GM12878 (cell line): ENCODE measurements at regions not wholly inside any gene's neighbourhood (a gene's known extent, or its start where the extent isn't known, plus 50 kb on each side); places are given as distances from the start of the nearest gene placed in this dataset.
A peak's percentile ranks its signal among the peaks of the same experiment; 100 is the strongest.

Experiments used
- ATAC-seq: fragments of 200-7000 bp; cut with Tn5 transposase; 3 replicates; pipeline ENCODE4 v1.9.1; 2020; ENCODE audit warnings: mild to moderate bottlenecking, moderate library complexity
- BruUV-seq: library from RNA; stranded (reverse); fragments of 400-500 nt; replicated peaks from 2 replicates; lab custom pipeline; 2021; lab: Mats Ljungman, UMichigan
- CTCF ChIA-PET: fragments of 300-600 bp; sonication (Branson Sonifier 250); formaldehyde crosslinking; extraction: SDS; loops from one replicate; lab custom pipeline; 2021; ENCODE audit warnings: inconsistent platforms; lab: Yijun Ruan, JAX
- POLR2A ChIA-PET: fragments of 350-600 bp; formaldehyde crosslinking; extraction: SDS; loops from one replicate; lab custom pipeline; 2021; ENCODE audit warnings: inconsistent platforms; lab: Charles Lee
- RAD21 ChIA-PET: fragments of 300-600 bp; sonication (Branson Sonifier 250); formaldehyde crosslinking; loops from one replicate; lab custom pipeline; 2023; ENCODE audit warnings: antibody characterized with exemption; ENCODE audit not compliant: unreplicated experiment; lab: Charles Lee
- SMC1A ChIA-PET: fragments of 300-600 bp; sonication (Branson Sonifier 250); formaldehyde crosslinking; loops from one replicate; lab custom pipeline; 2023; ENCODE audit not compliant: unreplicated experiment, uncharacterized antibody; lab: Charles Lee
- DNase-seq: peaks from one replicate; pipeline ENCODE4 v3.0.0-alpha.2; 2011; ENCODE audit warnings: low read depth, low spot score
- FAIRE-seq: peaks from 3 replicates; lab custom pipeline; 2011; peaks lifted over from hg19 to GRCh38; lab: Jason Lieb, UNC
- H2AFZ ChIP-seq: 2 replicates; pipeline ENCODE4 v1.6.0; 2011; ENCODE audit warnings: low read depth, low read length, control low read depth; ENCODE audit not compliant: control insufficient read depth
- H3K27ac ChIP-seq: 2 replicates; pipeline ENCODE4 v1.5.1; 2011; ENCODE audit warnings: control low read depth; ENCODE audit not compliant: control insufficient read depth, insufficient read depth
- H3K27me3 ChIP-seq, 2 experiments: replicated peaks in 1 of 2; 2 replicates each; pipeline versions ENCODE4 v1.6.0 to v1.6.1; 2011; ENCODE audit warnings: low read length in 1 of 2; ENCODE audit not compliant: control insufficient read depth in 2 of 2, insufficient read depth in 2 of 2
- H3K36me3 ChIP-seq, 2 experiments: 2 replicates each; pipeline ENCODE4 v1.5.1; 2011; ENCODE audit warnings: low read length in 1 of 2; ENCODE audit not compliant: control insufficient read depth in 2 of 2, insufficient read depth in 2 of 2
- H3K4me1 ChIP-seq: 2 replicates; pipeline ENCODE4 v1.6.1; 2011; ENCODE audit warnings: mild to moderate bottlenecking, low read length, moderate library complexity, mixed read lengths; ENCODE audit not compliant: control insufficient read depth, insufficient read depth
- H3K4me2 ChIP-seq: 2 replicates; pipeline ENCODE4 v1.6.0; 2011; ENCODE audit warnings: control low read depth; ENCODE audit not compliant: control insufficient read depth, insufficient read depth
- H3K4me3 ChIP-seq: fragments of 200-600 bp; sonication (generic); 2 replicates; pipeline ENCODE4 v1.5.1; 2016
- H3K79me2 ChIP-seq: 2 replicates; pipeline ENCODE4 v1.6.0; 2011; ENCODE audit warnings: low read length; ENCODE audit not compliant: control insufficient read depth, insufficient read depth
- H3K9ac ChIP-seq: 2 replicates; pipeline ENCODE4 v1.8.0; 2011; ENCODE audit warnings: low read length, control low read depth, mixed read lengths; ENCODE audit not compliant: control insufficient read depth, insufficient read depth
- H3K9me3 ChIP-seq: replicated peaks from 3 replicates; pipeline ENCODE4 v1.5.1; 2011; ENCODE audit warnings: mild to moderate bottlenecking, low read length; ENCODE audit not compliant: control insufficient read depth, insufficient read depth
- H4K20me1 ChIP-seq: 2 replicates; pipeline ENCODE4 v1.6.0; 2011; ENCODE audit not compliant: control insufficient read depth, insufficient read depth
- GATAD2B ChIP-seq: fragments of 450-650 bp; conservative IDR thresholded peaks from 2 replicates; pipeline ENCODE4 v1.6.1; 2017; ENCODE audit warnings: low read depth, mild to moderate bottlenecking, moderate library complexity
- IKZF1 ChIP-seq: fragments of 450-650 bp; conservative IDR thresholded peaks from 2 replicates; pipeline ENCODE4 v1.6.1; 2017; ENCODE audit warnings: antibody characterized with exemption, mild to moderate bottlenecking
- WGBS: methylation state at CpG from one replicate; pipeline ENCODE4 v1.1.6; 2016; ENCODE audit warnings: low lambda C conversion rate; ENCODE audit not compliant: insufficient replicate concordance, insufficient coverage; ENCODE audit errors: missing lambda C conversion rate; 5-methylcytosine and 5-hydroxymethylcytosine counted together
- in situ Hi-C: fragments of 300-500 bp; cut with MboI; formaldehyde crosslinking; loops from 9 replicates; pipeline ENCODE4 v1.14.3; 2018; ENCODE audit warnings: mixed read lengths
- intact Hi-C: fragments of 100-400 bp; cut with micrococcal nuclease; formaldehyde crosslinking; loops from one replicate; pipeline ENCODE4 v1.14.2; 2022; ENCODE audit not compliant: unreplicated experiment
- TF ChIP-seq, protein P1 (sequence below): fragments of 150-350 bp; IDR thresholded peaks from 2 replicates; pipeline ENCODE4 v1.6.1; 2016; ENCODE audit warnings: low read depth, low read length

- Histone ChIP-seq H2AFZ (no peak overlapping the region), H3K79me2 (no peaks in the 10 kb centered on the region), H3K27ac (no peak overlapping the region), H3K4me2 (no peak overlapping the region), H3K9ac (no peak overlapping the region), H3K4me3 (no peak overlapping the region), H3K4me1 (no peaks in the 10 kb centered on the region), H3K9me3 (no peaks in the 10 kb centered on the region), H3K36me3 (no peaks in the 10 kb centered on the region), H4K20me1 (no peaks in the 10 kb centered on the region), H3K27me3 (no peaks in the 10 kb centered on the region)
- TF ChIP-seq GATAD2B (no peak), IKZF1 (peak; percentile 75)
- TF ChIP-seq, protein P1, sequence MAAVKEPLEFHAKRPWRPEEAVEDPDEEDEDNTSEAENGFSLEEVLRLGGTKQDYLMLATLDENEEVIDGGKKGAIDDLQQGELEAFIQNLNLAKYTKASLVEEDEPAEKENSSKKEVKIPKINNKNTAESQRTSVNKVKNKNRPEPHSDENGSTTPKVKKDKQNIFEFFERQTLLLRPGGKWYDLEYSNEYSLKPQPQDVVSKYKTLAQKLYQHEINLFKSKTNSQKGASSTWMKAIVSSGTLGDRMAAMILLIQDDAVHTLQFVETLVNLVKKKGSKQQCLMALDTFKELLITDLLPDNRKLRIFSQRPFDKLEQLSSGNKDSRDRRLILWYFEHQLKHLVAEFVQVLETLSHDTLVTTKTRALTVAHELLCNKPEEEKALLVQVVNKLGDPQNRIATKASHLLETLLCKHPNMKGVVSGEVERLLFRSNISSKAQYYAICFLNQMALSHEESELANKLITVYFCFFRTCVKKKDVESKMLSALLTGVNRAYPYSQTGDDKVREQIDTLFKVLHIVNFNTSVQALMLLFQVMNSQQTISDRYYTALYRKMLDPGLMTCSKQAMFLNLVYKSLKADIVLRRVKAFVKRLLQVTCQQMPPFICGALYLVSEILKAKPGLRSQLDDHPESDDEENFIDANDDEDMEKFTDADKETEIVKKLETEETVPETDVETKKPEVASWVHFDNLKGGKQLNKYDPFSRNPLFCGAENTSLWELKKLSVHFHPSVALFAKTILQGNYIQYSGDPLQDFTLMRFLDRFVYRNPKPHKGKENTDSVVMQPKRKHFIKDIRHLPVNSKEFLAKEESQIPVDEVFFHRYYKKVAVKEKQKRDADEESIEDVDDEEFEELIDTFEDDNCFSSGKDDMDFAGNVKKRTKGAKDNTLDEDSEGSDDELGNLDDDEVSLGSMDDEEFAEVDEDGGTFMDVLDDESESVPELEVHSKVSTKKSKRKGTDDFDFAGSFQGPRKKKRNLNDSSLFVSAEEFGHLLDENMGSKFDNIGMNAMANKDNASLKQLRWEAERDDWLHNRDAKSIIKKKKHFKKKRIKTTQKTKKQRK, result no peak
- POLR2A ChIA-PET, result interaction anchor here (0.7 to 2.6 kb wide), 2 partner anchors 14 to 19 kb away, joined by 3 to 8 read pairs; no protein-coding TSS in a partner anchor
- BruUV-seq, result no TSS peak
- DNase-seq (no peak), ATAC-seq (peak; percentile 30; the same call in 1 of the 3 replicates), FAIRE-seq (no peak)
- CTCF ChIA-PET, result interaction anchor here (1.2 kb wide), 1 partner anchor 16 kb away, joined by 3 read pairs; no protein-coding TSS in a partner anchor
- WGBS, result 4% methylated on average over 4 of the region's 4 CpGs
- in situ Hi-C loops, result no loop called here
- intact Hi-C loops, result no loop called here
- RAD21 ChIA-PET, result interaction anchor here (2.2 kb wide), 1 partner anchor 18 kb away, joined by 7 read pairs; no protein-coding TSS in a partner anchor
- SMC1A ChIA-PET, result interaction anchor here (0.5 to 3.4 kb wide), 5 partner anchors 11 to 96 kb away, joined by 3 to 20 read pairs (median 4); no protein-coding TSS in a partner anchor
Observed at GRCh38 chr14:34199585-34199984, 248.7 kb upstream of the EGLN3 start.
